Heart left ventricle (tissue), 13 donors: ENCODE measurements at regions not wholly inside any gene's neighbourhood (a gene's known extent, or its start where the extent isn't known, plus 50 kb on each side); places are given as distances from the start of the nearest gene placed in this dataset.
"Not testable (repeated sequence)": the region's sequence is repeated elsewhere in the genome, so short reads cannot be mapped to it uniquely, and the experiment has no call there.

Source experiments
- CTCF ChIP-seq, 12 donors: fragments of 200-600 bp; sonication (generic) in 4 of 12; IDR thresholded peaks; one replicate each; pipeline versions ENCODE4 v1.5.0 to v1.8.0; 2018 to 2022; ENCODE audit warnings: antibody characterized with exemption in 12 of 12, mild to moderate bottlenecking in 5 of 12
- POLR2A ChIP-seq, 2 donors: fragments of 450-650 bp; IDR thresholded peaks; one replicate each; pipeline ENCODE4 v1.6.1; 2017; ENCODE audit warnings: antibody characterized with exemption in 2 of 2, mild to moderate bottlenecking in 2 of 2, moderate library complexity in 2 of 2
- donor health status: ischemic (EF 13 %, LVEDD 7.1; RV severe dilation, severe dysfunction).
- donor health status: DM: no; HTN: yes; CAD: no.
- donor health status: DM: no; HTN: no; CAD: no.
- donor health status: ischemic (EF 25% LVEDD 6.9; RV normal size, moderate dysfunction).
- donor health status: ischemic (EF 25% LVEDD 5.7; RV mildly dilated, moderate dysfunction).
- donor health status: ischemic (EF 35%, LVEDD 5.7; RV mildly dilated, moderate dysfunction).
- donor health status: nonischemic (EF 11% LVEDD 7.7; RV severe dilation, severe dysfunction).
- donor health status: DM: yes; HTN: yes; CAD: no.
- donor health status: PGD.
- donor health status: ischemic (EF 29% LVEDD 5.4; RV normal size, mild dysfunction).
- donor health status: nonischemic (EF 23%, LVEDD 6.1; RV moderate dilation, normal function).

GRCh38 chr16:29200135-29200601, 206.3 kb downstream of the NPIPB11 start:
- not testable (repeated sequence) for TF ChIP-seq CTCF, POLR2A (IDR thresholded peaks at IDR 0.05)
